WTC11 (cell line): ENCODE measurements at regions not wholly inside any gene's neighbourhood (a gene's known extent, or its start where the extent isn't known, plus 50 kb on each side); places are given as distances from the start of the nearest gene placed in this dataset.

Source experiments
- ATAC-seq: fragments of 200-7000 bp; cut with Tn5 transposase; 2 replicates; pipeline ENCODE4 v1.10.0; 2021; ENCODE audit warnings: mild to moderate bottlenecking, moderate library complexity
- CTCF ChIA-PET: fragments of 300-600 bp; sonication (Branson Sonifier 250); formaldehyde crosslinking; loops from one replicate; lab custom pipeline; 2021; ENCODE audit warnings: antibody characterized with exemption; lab: Charles Lee
- POLR2A ChIA-PET: fragments of 350-600 bp; sonication (Branson Sonifier 250); formaldehyde crosslinking; loops from one replicate; lab custom pipeline; 2021; ENCODE audit warnings: antibody characterized with exemption; lab: Charles Lee
- DNase-seq: peaks from one replicate; pipeline ENCODE4 v3.0.0; 2021; ENCODE audit warnings: low spot score
- H3K27ac Mint-ChIP-seq: 2 replicates; pipeline ENCODE4 v1.8.0; 2021; ENCODE audit warnings: mixed read lengths
- H3K27me3 Mint-ChIP-seq: 2 replicates; pipeline ENCODE4 v1.8.0; 2021; ENCODE audit warnings: low read depth, mild to moderate bottlenecking, moderate library complexity, mixed read lengths
- H3K36me3 Mint-ChIP-seq: 2 replicates; pipeline ENCODE4 v1.8.0; 2021; ENCODE audit warnings: mixed read lengths
- H3K4me1 Mint-ChIP-seq: 2 replicates; pipeline ENCODE4 v1.8.0; 2022; ENCODE audit warnings: mixed read lengths
- H3K4me3 Mint-ChIP-seq: 2 replicates; pipeline ENCODE4 v1.8.0; 2021; ENCODE audit warnings: mild to moderate bottlenecking, moderate library complexity, mixed read lengths
- H3K9me3 Mint-ChIP-seq: 2 replicates; pipeline ENCODE4 v1.8.0; 2021; ENCODE audit warnings: mixed read lengths
- ELF4 ChIP-seq: sonication (generic); formaldehyde crosslinking; IDR thresholded peaks from 2 replicates; pipeline ENCODE4 v1.8.1; 2022; ENCODE audit warnings: low read depth, mild to moderate bottlenecking, moderate library complexity, missing genetic modification reagents
- HMGXB4 ChIP-seq: sonication (generic); formaldehyde crosslinking; IDR thresholded peaks from 2 replicates; pipeline ENCODE4 v1.8.1; 2023; ENCODE audit warnings: mild to moderate bottlenecking, moderate library complexity, missing genetic modification reagents
- MXD4 ChIP-seq: fragments of 250-450 bp; sonication (Bioruptor Pico); IDR thresholded peaks from 2 replicates; pipeline ENCODE4 v1.8.0; 2021; ENCODE audit warnings: mild to moderate bottlenecking, moderate library complexity, borderline replicate concordance
- NR1H2 ChIP-seq: sonication (generic); formaldehyde crosslinking; IDR thresholded peaks from 2 replicates; pipeline ENCODE4 v1.9.0; 2021; ENCODE audit warnings: mild to moderate bottlenecking, moderate library complexity, missing genetic modification reagents
- PREB ChIP-seq: sonication (generic); formaldehyde crosslinking; IDR thresholded peaks from 2 replicates; pipeline ENCODE4 v1.8.1; 2022; ENCODE audit warnings: mild to moderate bottlenecking, missing genetic modification reagents, moderate library complexity, borderline replicate concordance
- PRRX2 ChIP-seq: fragments of 250-450 bp; sonication (Bioruptor Pico); IDR thresholded peaks from 2 replicates; pipeline ENCODE4 v1.8.0; 2021; ENCODE audit warnings: mild to moderate bottlenecking
- RELA ChIP-seq: sonication (generic); formaldehyde crosslinking; IDR thresholded peaks from 2 replicates; pipeline ENCODE4 v1.8.1; 2022; ENCODE audit warnings: missing genetic modification reagents, mild to moderate bottlenecking, borderline replicate concordance
- STAT6 ChIP-seq: sonication (generic); formaldehyde crosslinking; conservative IDR thresholded peaks from 2 replicates; pipeline ENCODE4 v1.8.1; 2023; ENCODE audit warnings: mild to moderate bottlenecking, low read depth, missing genetic modification reagents, moderate library complexity
- TEAD1 ChIP-seq: sonication (generic); formaldehyde crosslinking; IDR thresholded peaks from 2 replicates; pipeline ENCODE4 v1.8.0; 2022; ENCODE audit warnings: mild to moderate bottlenecking, missing genetic modification reagents
- USF2 ChIP-seq: sonication (generic); formaldehyde crosslinking; IDR thresholded peaks from 2 replicates; pipeline ENCODE4 v1.8.1; 2023; ENCODE audit warnings: mild to moderate bottlenecking, missing genetic modification reagents, moderate library complexity
- ZBTB43 ChIP-seq: sonication (generic); formaldehyde crosslinking; IDR thresholded peaks from 2 replicates; pipeline ENCODE4 v1.8.1; 2023; ENCODE audit warnings: mild to moderate bottlenecking, missing genetic modification reagents
- ZNF121 ChIP-seq: sonication (generic); formaldehyde crosslinking; IDR thresholded peaks from 2 replicates; pipeline ENCODE4 v1.8.0; 2023; ENCODE audit warnings: missing genetic modification reagents
- ZNF232 ChIP-seq: sonication (generic); formaldehyde crosslinking; IDR thresholded peaks from 2 replicates; pipeline ENCODE4 v1.8.0; 2022; ENCODE audit warnings: mild to moderate bottlenecking, missing genetic modification reagents
- ZNF263 ChIP-seq: sonication (generic); formaldehyde crosslinking; IDR thresholded peaks from 2 replicates; pipeline ENCODE4 v1.8.1; 2022; ENCODE audit warnings: low read depth, mild to moderate bottlenecking, moderate library complexity, missing genetic modification reagents
- ZNF317 ChIP-seq: sonication (generic); formaldehyde crosslinking; IDR thresholded peaks from 2 replicates; pipeline ENCODE4 v1.8.1; 2023; ENCODE audit warnings: low read depth, mild to moderate bottlenecking, moderate library complexity, missing genetic modification reagents, borderline replicate concordance
- ZNF423 ChIP-seq: fragments of 250-450 bp; sonication (Bioruptor Pico); IDR thresholded peaks from 2 replicates; pipeline ENCODE4 v2.1.2; 2022; ENCODE audit warnings: mild to moderate bottlenecking, moderate library complexity
- ZNF425 ChIP-seq: fragments of 250-450 bp; sonication (Bioruptor Pico); conservative IDR thresholded peaks from 2 replicates; pipeline ENCODE4 v1.9.0; 2021; ENCODE audit warnings: mild to moderate bottlenecking
- ZNF532 ChIP-seq: fragments of 250-450 bp; sonication (Bioruptor Pico); IDR thresholded peaks from 2 replicates; pipeline ENCODE4 v1.9.0; 2021; ENCODE audit warnings: mild to moderate bottlenecking, borderline replicate concordance
- ZSCAN18 ChIP-seq: fragments of 250-450 bp; sonication (Bioruptor Pico); IDR thresholded peaks from 2 replicates; pipeline ENCODE4 v2.1.2; 2022; ENCODE audit warnings: mild to moderate bottlenecking, moderate library complexity

GRCh38 chr2:59594671-59595222 is 958.7 kb downstream of the BCL11A start:
- DNase-seq (no peak), ATAC-seq (no peak)
- Mint-ChIP-seq H3K4me3 (no peak overlapping the region), H3K9me3 (no peaks in the 10 kb centered on the region), H3K36me3 (no peaks in the 10 kb centered on the region), H3K27ac (no peak overlapping the region), H3K4me1 (no peaks in the 10 kb centered on the region), H3K27me3 (no peaks in the 10 kb centered on the region)
- ChIA-PET CTCF (no interaction called here), POLR2A (no interaction called here)
- TF ChIP-seq ZBTB43: no peak
- no peak for TF ChIP-seq MXD4 (CRISPR knock-in tag)
- no peak for TF ChIP-seq ZNF232
- no peak for TF ChIP-seq TEAD1
- no peak for TF ChIP-seq ZNF532 (CRISPR knock-in tag)
- TF ChIP-seq ZNF425 (CRISPR knock-in tag): no peak

- ChIA-PET POLR2A (no interaction called here), CTCF (no interaction called here)
- Mint-ChIP-seq H3K27me3 (no peaks in the 10 kb centered on the region), H3K4me1 (no peaks in the 10 kb centered on the region; the same call in 1 of the 2 replicates), H3K27ac (no peak overlapping the region), H3K36me3 (no peaks in the 10 kb centered on the region), H3K4me3 (no peak overlapping the region), H3K9me3 (no peaks in the 10 kb centered on the region)
- ATAC-seq: no peak
- DNase-seq: no peak
- TF ChIP-seq USF2 (CRISPR knock-in tag) (no peak), STAT6 (CRISPR knock-in tag) (no peak), ZNF317 (CRISPR knock-in tag) (no peak), PRRX2 (CRISPR knock-in tag) (no peak), ZNF263 (no peak), ZNF121 (CRISPR knock-in tag) (no peak), RELA (no peak), ZSCAN18 (no peak), ELF4 (CRISPR knock-in tag) (no peak), PREB (CRISPR knock-in tag) (no peak), NR1H2 (no peak), HMGXB4 (CRISPR knock-in tag) (no peak), ZNF423 (CRISPR knock-in tag) (no peak)
Observed at GRCh38 chr2:59590798-59591197, 962.7 kb downstream of the BCL11A start.
